ENCODE measurements at regions not wholly inside any gene's neighbourhood (a gene's known extent, or its start where the extent isn't known, plus 50 kb on each side); places are given as distances from the start of the nearest gene placed in this dataset.

DNA sequence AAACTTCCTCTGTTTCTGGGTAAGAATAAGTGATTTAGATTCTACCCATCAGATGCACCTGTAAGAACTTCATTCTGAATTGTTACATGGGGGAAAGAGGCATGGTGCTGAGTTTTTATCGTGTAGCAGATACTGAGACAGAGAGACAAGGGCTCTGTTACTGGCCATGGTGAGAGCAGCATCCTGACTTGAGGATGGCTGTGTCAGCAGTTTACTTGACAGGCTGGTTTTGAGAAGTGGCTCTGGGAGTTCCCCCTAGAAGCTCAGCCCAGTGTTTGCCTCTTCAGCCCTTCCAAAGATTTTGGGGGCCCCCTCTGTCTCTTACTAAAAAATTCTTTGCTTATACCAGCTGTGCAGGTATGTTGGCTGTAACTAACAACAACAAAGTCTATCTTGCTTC is 510.5 kb downstream of the LRRC70 start:
- TF ChIP-seq, protein P1, sequence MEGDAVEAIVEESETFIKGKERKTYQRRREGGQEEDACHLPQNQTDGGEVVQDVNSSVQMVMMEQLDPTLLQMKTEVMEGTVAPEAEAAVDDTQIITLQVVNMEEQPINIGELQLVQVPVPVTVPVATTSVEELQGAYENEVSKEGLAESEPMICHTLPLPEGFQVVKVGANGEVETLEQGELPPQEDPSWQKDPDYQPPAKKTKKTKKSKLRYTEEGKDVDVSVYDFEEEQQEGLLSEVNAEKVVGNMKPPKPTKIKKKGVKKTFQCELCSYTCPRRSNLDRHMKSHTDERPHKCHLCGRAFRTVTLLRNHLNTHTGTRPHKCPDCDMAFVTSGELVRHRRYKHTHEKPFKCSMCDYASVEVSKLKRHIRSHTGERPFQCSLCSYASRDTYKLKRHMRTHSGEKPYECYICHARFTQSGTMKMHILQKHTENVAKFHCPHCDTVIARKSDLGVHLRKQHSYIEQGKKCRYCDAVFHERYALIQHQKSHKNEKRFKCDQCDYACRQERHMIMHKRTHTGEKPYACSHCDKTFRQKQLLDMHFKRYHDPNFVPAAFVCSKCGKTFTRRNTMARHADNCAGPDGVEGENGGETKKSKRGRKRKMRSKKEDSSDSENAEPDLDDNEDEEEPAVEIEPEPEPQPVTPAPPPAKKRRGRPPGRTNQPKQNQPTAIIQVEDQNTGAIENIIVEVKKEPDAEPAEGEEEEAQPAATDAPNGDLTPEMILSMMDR (IDR thresholded peaks at IDR 0.05; ENCODE audit: low read length): no peak
- TF ChIP-seq EZH2phosphoT487 (IDR thresholded peaks at IDR 0.05; ENCODE audit: low read length): no peak
